ENCODE measurements at regions not wholly inside any gene's neighbourhood (a gene's known extent, or its start where the extent isn't known, plus 50 kb on each side); places are given as distances from the start of the nearest gene placed in this dataset.

DNA sequence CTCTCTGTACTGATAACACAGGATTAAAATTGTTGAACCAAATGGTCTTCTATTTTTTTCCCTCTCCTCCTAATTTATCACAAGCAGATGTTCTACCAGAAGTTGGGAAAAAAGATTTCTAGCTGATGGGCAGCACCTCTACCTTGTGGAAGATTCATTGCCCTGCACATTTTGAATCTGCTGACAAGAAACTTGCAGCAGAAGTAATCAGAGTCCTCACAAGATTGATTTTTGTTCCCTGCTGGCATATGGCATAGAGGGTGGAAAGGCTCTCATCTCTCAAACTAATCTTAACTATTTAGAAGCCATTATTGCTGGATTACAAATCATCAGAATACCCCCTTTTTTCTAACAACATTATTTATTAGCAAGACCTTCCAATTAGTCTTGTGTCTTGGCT, 148.9 kb upstream of the MEIS2 start:
- DNase-seq (ENCODE audit: low spot score): no peak
- POLR2A ChIA-PET (ENCODE audit: low non-redundant PET): no interaction called here
- TF ChIP-seq, protein P1, sequence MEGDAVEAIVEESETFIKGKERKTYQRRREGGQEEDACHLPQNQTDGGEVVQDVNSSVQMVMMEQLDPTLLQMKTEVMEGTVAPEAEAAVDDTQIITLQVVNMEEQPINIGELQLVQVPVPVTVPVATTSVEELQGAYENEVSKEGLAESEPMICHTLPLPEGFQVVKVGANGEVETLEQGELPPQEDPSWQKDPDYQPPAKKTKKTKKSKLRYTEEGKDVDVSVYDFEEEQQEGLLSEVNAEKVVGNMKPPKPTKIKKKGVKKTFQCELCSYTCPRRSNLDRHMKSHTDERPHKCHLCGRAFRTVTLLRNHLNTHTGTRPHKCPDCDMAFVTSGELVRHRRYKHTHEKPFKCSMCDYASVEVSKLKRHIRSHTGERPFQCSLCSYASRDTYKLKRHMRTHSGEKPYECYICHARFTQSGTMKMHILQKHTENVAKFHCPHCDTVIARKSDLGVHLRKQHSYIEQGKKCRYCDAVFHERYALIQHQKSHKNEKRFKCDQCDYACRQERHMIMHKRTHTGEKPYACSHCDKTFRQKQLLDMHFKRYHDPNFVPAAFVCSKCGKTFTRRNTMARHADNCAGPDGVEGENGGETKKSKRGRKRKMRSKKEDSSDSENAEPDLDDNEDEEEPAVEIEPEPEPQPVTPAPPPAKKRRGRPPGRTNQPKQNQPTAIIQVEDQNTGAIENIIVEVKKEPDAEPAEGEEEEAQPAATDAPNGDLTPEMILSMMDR (conservative IDR thresholded peaks at IDR 0.05; ENCODE audit: low read depth): no peak
- H3K27ac ChIP-seq: no peak overlapping the region
- CTCF ChIA-PET: no interaction called here

DNA sequence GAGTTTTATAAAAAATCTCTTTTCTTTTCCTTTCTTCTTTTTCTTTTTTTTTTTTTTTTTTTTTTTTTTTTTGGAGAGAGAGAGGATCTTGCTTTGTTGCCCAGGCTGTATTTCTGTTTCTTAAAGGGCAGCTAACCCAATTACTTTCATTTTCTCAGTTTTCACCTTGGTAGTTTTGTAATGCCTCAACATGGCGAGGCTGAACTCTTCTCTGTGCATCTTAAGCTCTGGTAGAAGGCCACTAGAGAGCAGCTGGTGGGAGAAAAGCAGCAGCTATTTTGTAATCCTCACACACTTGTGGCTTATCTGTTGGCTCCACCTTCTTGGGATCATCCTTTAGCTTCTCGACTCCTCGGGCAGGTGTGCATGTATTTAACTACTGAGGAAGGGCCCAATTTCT, 152.2 kb upstream of the MEIS2 start:
- POLR2A ChIA-PET (ENCODE audit: low non-redundant PET): no interaction called here
- TF ChIP-seq, protein P1 (conservative IDR thresholded peaks at IDR 0.05; ENCODE audit: low read depth): no peak
- CTCF ChIA-PET: no interaction called here
- H3K27ac ChIP-seq: no peak overlapping the region
- no peak for DNase-seq (ENCODE audit: low spot score)

DNA sequence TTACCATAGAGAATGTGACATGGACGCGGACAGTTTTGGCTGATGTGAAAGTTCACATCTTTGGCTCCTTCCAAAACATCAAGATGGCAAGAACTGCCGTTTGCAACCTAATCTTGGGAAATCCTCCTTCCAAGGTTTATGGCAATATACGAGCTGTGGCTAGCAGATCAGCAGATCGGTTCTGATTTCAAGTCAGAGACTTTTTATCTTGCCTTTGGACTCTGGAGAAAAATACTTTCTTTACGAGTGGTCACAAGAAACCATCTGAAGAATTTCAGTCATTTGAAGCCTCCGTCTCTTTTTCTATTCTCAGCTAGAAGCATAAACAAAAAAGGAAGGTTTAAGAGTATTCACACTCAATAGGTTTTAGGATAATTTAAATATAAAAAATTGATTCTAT, 153.5 kb upstream of the MEIS2 start:
- CTCF ChIA-PET: no interaction called here
- TF ChIP-seq, protein P1 (conservative IDR thresholded peaks at IDR 0.05; ENCODE audit: low read depth): no peak
- DNase-seq (ENCODE audit: low spot score): no peak
- POLR2A ChIA-PET (ENCODE audit: low non-redundant PET): no interaction called here
- no peak overlapping the region for H3K27ac ChIP-seq

DNA sequence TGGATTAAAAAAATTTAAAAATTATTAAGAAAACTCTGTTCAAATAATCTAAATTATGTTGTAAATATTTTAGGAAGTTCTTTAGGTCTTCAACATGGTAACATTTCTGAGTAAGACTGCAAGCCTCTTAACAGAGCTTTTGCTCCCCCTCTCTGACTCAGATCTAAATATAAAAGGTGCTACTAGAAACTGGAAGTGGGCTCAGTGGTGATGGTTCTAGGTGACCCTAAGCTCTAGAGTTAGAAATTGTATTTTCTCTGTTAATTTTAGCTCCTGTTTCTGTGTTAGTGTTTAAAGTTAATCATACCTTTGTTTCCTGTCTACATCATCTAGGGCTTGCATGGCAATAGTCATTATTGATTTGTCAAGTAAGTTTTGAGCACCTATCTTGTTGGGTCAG, 159.9 kb upstream of the MEIS2 start:
- TF ChIP-seq, protein P1 (conservative IDR thresholded peaks at IDR 0.05; ENCODE audit: low read depth): no peak
- ChIA-PET POLR2A (ENCODE audit: low non-redundant PET) (no interaction called here), CTCF (no interaction called here)
- no peak overlapping the region for H3K27ac ChIP-seq
- no peak for DNase-seq (ENCODE audit: low spot score)

DNA sequence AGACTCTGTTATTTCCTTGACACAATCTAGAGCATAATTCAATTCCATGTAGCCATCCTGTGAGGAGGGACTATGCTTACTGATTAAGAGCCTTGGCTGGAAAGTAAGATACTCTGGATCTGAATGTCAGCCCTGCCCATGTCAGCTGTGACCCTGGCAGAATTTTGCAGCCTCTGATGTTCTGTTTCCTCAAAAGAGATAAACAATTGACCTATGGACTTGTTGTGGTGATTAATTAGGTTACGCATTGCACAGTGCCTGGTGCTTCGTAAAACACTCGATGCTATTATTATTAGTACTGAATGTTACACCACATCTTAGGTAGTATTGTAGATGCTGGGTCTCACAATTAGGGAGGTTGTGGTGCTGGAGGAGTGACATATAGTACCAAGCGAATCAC, 161.3 kb upstream of the MEIS2 start:
- ChIA-PET POLR2A (ENCODE audit: low non-redundant PET) (no interaction called here), CTCF (no interaction called here)
- TF ChIP-seq, protein P1 (conservative IDR thresholded peaks at IDR 0.05; ENCODE audit: low read depth): no peak
- DNase-seq (ENCODE audit: low spot score): no peak
- H3K27ac ChIP-seq: no peak overlapping the region

DNA sequence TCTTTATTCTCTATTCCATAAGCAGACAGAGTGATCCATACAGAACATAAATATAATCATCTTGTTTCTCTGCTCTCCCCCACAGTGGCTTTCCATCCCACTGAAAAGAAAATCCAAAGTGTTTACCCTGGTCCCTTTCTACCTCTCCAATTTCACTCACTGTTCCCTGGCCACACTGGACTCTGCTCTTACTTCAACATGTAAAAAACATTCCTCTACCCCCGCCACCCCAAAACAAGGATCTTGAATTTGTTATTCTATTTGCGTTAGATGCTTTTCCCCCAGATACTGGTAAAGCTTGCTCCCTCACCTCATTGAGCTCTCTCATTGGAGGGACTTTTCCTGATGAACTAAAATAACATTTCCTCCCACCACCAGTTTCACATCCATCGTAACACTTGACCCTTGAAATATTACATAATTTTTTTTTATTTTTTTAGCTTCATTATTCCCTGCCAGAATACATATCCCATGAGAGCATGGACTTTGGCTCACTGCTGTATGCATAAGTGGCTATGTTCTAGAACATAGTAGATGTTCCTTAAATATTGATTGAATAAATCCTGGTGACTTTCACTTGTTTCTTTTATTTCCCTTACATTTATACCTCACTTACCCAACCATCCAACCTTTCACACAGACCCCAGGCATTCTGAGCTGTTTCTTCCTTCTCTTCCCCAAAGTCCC, 162.7 kb upstream of the MEIS2 start:
- TF ChIP-seq, protein P1 (conservative IDR thresholded peaks at IDR 0.05; ENCODE audit: low read depth): no peak
- H3K27ac ChIP-seq: no peak overlapping the region
- CTCF ChIA-PET: interaction anchor here (0.6 kb wide), 1 partner anchor 222 kb away, joined by 3 read pairs; no protein-coding TSS in a partner anchor
- no peak for DNase-seq (ENCODE audit: low spot score)
- POLR2A ChIA-PET (ENCODE audit: low non-redundant PET): no interaction called here
